ENCODE measurements at regions not wholly inside any gene's neighbourhood (a gene's known extent, or its start where the extent isn't known, plus 50 kb on each side); places are given as distances from the start of the nearest gene placed in this dataset.
"Not testable (repeated sequence)": the region's sequence is repeated elsewhere in the genome, so short reads cannot be mapped to it uniquely, and the experiment has no call there.

DNA sequence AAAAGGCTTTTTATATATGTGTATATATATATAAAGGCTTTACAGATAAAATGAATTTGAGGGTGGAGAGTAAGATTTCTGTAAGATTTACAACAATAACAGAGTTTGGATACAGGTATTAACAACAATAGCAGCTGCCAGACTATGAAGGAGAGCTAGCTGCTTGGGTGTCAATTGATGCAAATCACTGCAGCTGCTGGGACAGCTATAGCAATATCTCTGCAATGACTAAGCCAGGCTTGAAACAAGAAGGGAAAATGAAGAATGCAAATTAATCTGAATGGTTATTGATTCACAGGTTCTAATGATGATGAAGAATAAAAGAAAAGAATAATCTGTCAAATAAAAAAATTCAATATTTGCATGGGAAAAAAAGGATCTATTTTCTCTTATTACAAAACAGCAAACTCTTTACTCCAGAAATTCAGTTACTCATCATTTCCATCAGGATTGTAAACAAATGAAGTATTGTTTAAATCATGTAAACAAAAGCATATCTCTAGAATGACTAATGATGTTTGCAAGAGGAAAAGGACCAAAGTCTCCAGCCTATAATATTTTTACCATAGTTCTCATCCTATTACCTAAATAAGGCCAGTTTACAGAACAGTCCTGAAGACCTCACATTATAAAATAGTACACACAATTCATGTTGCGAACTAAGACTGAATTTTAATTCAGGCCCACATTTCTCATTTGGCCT, 219.0 kb downstream of the HTR1A start:
- no peak for DNase-seq (ENCODE audit: low read depth, low spot score)
- H3K4me3 ChIP-seq (ENCODE audit: low read length) = no peak overlapping the region

DNA sequence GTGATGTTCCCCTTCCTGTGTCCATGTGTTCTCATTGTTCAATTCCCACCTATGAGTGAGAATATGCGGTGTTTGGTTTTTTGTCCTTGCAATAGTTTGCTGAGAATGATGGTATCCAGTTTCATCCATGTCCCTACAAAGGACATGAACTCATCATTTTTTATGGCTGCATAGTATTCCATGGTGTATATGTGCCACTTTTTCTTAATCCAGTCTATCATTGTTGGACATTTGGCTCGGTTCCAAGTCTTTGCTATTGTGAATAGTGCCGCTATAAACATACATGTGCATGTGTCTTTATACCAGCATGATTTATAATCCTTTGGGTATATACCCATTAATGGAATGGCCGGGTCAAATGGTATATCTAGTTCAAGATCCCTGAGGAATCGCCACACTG, 229.4 kb downstream of the HTR1A start:
- DNase-seq (ENCODE audit: low read depth, low spot score); H3K4me3 ChIP-seq (ENCODE audit: low read length): not testable (repeated sequence)

DNA sequence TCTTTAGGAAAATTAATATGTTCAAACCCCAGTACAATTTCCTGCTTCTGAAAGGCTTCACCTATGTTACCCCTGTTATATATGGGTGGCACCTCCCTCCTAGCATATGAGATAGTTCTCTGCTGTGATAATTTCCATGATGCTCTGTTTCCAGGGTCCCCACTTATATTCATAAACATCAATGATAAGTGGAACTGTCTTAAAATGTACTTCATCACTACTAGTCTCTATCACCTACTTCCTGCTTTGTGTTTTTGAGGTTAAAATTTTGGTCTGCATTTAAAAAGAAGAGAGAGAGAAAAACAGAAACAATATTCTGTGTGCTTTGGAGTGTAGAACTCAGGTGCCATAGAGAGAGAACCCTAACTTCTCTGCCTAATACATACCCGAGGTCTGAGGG, 234.7 kb downstream of the HTR1A start:
- no peak for DNase-seq (ENCODE audit: low read depth, low spot score)
- H3K4me3 ChIP-seq (ENCODE audit: low read length) = no peak overlapping the region

DNA sequence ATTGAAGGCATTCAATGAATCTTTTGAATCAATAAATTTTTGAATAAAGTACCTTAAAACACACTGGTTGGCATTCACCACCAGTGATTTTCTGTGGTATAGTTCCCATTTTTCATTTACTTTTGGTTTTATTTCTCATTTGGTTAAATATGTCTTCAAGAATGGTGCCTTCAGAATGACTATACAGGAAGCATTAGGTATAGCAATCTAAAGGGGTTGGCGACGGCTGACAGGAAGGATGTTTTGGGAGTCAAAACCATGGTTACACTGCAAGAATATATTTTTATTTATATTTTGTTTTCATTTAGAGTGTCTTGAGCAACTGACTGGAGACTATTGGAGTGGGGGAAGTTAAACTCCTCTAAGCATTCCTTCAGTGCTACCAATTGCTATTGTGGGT, 235.7 kb downstream of the HTR1A start:
- DNase-seq (ENCODE audit: low read depth, low spot score) = no peak
- no peak overlapping the region for H3K4me3 ChIP-seq (ENCODE audit: low read length)

DNA sequence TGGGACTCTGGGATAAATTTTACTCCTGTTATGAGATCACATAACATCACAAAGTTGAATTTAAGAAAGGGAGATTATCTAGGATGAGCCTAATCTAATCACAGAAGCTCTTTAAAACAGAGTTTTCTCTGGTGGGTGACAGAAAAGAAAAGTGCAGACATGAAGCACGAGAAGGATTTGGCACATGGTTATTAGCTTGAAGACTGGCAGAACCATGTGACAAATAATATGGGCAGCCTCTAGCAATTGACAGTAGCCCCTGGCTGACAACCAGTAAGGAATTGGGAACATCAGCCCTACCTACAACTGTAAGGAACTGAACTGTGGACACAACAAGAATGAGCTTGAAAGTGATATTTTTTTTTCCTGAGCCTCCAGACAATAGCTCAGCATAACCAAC, 243.1 kb downstream of the HTR1A start:
- DNase-seq (ENCODE audit: low read depth, low spot score) = no peak
- H3K4me3 ChIP-seq (ENCODE audit: low read length) = no peak overlapping the region

DNA sequence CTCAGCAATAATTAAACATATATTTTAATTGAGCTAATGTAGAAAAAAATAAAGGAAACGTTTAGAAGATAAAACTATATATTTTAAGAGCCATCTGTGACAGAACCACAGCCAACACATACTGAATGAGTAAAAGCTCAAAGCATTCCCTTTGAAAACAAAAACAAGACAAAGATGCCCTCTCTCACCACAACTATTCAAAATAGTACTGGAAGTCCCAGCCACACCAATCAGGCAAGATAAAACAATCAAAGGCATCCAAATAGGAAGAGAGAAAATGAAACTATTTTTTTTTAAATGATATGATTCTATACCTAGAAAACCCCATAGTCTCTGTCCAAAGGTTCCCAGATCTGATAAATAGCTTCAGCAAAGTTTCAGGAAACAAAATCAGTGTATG, 262.0 kb downstream of the HTR1A start:
- no peak overlapping the region for H3K4me3 ChIP-seq (ENCODE audit: low read length)
- no peak for DNase-seq (ENCODE audit: low read depth, low spot score)

DNA sequence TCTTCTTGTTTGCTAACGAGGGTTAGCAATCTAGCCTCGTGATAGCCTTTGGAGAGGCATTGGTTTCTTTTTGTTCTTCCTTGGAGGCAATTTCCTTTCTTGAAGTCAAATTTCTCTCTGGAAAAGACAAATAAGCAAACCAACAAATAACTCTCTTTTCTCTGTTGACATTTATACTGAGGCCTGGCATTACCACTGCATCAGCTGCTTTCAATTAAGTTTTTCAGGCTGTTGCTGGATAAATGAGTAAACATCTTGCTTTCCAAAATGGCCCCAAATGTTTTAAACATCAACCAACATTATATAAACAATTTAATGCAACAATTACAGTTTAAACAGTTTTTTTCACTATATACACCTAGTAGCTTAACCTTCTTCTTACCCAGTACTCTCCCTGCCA, 264.4 kb downstream of the HTR1A start:
- no peak overlapping the region for H3K4me3 ChIP-seq (ENCODE audit: low read length)
- no peak for DNase-seq (ENCODE audit: low read depth, low spot score)

DNA sequence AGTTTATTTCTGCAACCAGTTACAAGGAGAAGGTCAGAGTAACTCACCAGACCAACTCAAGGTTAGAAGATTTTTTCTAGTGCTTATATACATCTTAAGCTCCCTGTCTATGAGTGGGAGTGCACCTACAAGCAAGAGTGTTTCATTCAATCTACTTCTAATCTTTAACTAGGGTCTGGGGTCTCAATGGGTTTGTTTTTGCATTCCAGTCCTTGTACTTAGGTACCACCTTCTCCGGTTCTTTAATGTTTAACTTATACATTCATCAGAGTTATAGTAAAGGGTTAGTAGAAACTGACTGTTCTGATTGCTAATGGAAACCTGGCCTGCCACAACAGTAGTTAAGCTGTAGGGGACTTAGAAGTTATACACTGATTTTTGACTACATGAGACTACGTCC, 271.7 kb downstream of the HTR1A start:
- DNase-seq (ENCODE audit: low read depth, low spot score) = no peak
- H3K4me3 ChIP-seq (ENCODE audit: low read length) = no peak overlapping the region

DNA sequence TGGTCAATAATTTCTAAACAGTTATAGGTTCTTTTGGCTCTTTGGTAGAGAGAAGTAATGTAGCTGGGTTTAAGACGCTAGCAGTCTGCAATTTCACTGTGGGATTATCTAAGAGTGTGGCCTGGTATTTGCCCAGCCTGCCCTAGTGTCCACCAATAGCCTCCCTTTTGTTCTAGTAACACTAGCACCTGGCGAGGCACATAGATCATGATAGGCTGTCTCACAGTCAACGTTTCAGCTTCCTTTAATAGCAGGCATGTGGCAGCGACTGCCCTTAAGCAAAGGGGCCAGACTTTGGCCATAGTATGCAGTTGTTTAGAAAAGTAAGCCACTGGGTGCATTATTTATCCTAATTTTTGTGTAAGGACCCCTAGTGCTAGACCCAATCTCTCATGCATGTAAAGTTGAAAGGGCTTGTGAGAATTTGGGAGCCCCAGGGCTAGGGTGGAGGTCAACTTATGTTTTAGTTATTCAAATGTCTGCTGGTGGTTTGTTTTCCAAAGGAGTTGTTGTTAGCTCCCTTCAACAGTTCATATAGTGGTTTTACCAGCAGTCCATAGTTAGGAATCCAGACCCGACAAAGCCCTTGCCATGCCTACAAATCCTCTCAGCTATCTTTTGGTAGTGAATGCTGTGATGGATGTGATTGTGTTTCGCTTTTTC, 274.3 kb downstream of the HTR1A start:
- no peak overlapping the region for H3K4me3 ChIP-seq (ENCODE audit: low read length)
- no peak for DNase-seq (ENCODE audit: low read depth, low spot score)

DNA sequence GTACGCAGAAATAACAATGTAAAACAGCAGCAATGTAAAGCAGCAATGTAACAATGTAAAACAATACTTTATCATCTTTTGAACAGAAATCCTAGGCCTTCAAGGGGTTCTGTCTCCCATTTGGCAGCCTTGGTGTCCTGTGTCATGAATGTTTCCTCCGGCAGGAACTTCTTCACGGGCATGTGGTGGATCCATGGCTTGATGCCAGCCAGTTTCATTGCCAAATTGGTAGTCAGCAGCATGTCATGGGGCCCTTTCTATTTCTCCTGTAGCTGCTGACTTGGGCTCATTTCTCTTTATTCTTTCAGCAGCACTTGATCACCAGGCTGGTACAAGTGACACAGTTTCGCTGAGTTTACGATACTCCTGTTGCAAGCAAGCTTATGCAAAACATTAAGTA, 275.3 kb downstream of the HTR1A start:
- no peak overlapping the region for H3K4me3 ChIP-seq (ENCODE audit: low read length)
- no peak for DNase-seq (ENCODE audit: low read depth, low spot score)

DNA sequence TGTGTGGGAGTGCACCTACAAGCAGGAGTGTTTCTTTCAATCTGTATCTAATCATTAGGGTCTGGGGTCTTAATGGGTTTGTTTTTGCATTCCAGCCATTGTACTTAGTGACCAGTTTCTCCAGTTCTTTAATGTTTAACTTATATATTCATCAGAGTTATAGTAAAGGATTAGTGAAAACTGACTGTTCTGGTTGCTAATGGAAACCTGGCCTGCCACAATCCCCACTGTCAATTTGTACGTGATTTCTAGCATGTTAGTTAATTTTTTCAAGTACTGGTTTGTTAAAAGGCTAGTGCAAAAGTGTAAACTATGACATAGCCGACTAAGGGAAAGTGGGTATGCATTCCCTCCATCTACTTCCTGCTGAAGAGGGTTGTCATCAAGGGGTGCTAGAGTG, 276.1 kb downstream of the HTR1A start:
- DNase-seq (ENCODE audit: low read depth, low spot score) = no peak
- no peak overlapping the region for H3K4me3 ChIP-seq (ENCODE audit: low read length)

DNA sequence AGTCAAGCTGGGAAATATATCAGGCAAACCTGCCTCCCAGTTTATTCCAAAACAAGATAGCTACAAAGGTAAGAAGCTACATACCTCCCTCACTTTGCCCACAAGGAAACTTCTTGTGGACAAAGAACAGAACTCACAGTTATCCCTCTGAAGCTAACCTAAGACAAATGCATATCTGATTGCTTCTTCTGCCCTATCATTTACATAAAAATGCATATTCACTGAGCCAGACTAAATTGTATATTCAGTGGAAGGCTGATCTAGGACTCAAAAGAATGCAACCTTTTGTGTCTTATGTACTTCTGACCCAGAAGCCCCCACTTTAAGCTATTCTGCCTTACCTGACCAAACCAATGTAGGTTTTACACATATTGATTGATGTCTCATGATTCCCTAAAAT, 276.8 kb downstream of the HTR1A start:
- DNase-seq (ENCODE audit: low read depth, low spot score) = no peak
- H3K4me3 ChIP-seq (ENCODE audit: low read length) = no peak overlapping the region

DNA sequence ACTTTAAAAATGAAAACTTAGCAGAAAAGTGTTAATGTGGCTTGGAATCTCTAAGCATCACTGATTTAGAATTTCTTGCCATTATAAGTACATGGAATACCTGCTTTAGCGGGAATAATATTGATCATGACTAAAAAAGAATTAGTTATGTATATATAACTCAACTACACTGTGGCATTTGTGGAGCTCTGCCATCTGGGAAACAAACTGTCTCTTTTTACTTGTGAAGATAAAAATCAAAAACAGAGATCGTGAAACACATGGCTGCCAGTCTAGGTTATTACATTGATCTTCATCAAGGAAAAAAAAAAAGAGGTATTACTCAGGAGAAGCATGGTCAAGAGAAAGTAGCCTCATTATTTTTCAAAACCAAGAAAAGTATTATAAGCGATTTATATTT, 287.4 kb downstream of the HTR1A start:
- DNase-seq (ENCODE audit: low read depth, low spot score) = no peak
- no peak overlapping the region for H3K4me3 ChIP-seq (ENCODE audit: low read length)

DNA sequence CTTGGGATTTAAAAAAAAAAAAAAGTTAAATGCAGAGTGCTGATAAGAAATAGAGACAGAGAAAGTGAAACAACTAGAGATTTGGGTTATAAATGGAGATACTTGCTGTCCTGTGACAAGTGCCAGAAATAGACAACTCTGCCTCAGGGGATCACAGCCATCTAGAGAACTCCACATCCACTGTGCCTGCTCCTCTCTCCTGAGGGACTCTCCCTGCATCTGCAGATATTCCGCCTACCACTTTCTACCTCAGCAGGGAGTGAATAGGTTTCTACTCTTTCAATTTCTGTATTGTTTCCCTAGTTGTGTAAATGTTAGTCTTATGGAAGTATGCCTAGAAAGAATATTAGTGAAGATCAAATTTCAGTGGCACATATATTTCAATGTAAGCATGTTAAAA, 307.2 kb downstream of the HTR1A start:
- no peak for DNase-seq (ENCODE audit: low read depth, low spot score)
- no peak overlapping the region for H3K4me3 ChIP-seq (ENCODE audit: low read length)

DNA sequence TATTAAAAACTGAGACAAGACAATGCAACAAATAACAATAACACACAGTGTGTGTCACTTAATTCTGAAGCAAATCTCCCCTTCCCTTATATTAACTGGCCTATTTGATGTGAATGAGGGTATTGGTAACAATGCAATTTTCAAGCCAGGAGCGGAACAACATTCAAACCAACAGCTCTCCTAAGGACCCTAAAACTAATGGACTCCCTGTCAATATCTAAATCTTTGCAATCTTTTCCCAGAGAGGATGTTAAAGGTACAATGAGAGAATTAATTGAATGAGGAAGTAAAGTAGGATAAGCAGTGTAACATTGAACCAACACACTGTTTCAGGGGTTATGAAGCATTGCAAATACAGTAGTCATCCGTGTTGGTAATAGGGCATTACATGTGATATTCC, 311.7 kb downstream of the HTR1A start:
- no peak overlapping the region for H3K4me3 ChIP-seq (ENCODE audit: low read length)
- DNase-seq (ENCODE audit: low read depth, low spot score) = no peak

DNA sequence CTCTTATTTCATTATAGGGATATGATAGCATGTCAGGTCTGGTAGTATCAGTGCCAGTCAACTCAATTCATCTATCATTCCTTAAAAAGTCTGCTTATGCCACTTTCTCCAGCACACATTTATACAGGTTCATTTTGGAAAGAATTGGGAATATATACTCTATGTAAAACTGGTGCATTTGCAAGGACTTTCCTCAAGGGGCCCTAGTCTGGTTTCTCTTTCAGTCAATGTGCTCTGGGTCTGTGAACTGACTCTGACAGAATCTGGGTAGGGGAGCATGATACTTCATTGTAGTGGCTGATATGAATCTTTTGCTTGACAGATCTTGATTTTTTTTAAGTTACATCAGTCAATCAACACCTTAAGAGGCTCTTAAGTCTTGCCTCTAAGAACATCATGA, 313.9 kb downstream of the HTR1A start:
- no peak overlapping the region for H3K4me3 ChIP-seq (ENCODE audit: low read length)

DNA sequence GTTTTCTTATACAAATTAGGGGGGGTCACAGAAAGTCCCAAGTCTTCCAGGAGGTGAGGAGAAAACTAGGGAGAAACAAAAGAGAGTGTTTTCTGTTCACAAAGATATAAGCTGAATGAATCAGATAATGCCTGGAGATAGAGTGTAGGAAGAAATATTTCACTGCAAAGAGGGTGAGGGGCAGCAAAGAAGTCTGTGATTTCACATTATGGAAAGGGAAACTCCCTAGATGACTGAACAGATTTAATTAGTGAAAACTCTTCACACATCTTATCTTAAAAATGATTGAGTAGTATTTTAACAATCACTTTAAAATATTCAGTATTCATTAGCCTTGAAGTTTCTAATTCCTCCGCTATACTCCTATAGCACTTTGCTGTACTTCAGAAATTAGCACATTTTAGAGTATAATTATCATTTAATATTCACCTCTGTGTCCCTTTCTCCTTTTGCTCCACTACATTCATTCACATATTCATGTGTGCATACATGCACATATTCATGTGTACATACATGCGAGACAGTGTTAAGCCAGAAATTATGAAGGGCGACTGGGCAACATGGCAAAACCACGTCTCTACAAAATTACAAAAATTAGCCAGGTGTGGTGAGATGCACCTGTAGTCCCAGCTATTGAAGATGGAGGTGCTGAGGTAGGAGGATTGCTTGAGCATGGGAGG, 332.2 kb downstream of the HTR1A start:
- no peak overlapping the region for H3K4me3 ChIP-seq (ENCODE audit: low read length)
- DNase-seq (ENCODE audit: low read depth, low spot score) = no peak

More for the DNA sequence above, 313.9 kb downstream of the HTR1A start:
- no peak for DNase-seq (ENCODE audit: low read depth, low spot score)

DNA sequence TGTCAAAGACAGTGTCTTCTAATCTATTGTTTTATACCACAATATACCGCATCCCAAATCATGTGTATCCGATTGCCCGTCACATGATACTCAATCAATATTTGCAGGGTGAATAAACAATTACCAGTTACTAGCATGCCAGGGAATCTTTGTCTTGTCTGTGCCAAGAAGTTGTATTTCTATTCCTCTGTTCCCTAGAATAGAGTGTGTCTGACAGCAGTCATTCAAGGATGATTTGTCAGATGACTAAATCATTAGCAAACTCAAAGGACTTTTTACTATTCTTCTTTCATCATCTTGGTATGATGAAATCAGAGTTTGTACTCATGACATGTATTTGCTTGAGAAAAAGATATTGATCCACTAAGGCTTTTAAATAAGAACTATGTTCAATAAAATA, 348.8 kb downstream of the HTR1A start:
- DNase-seq (ENCODE audit: low read depth, low spot score) = no peak
- H3K4me3 ChIP-seq (ENCODE audit: low read length) = no peak overlapping the region

DNA sequence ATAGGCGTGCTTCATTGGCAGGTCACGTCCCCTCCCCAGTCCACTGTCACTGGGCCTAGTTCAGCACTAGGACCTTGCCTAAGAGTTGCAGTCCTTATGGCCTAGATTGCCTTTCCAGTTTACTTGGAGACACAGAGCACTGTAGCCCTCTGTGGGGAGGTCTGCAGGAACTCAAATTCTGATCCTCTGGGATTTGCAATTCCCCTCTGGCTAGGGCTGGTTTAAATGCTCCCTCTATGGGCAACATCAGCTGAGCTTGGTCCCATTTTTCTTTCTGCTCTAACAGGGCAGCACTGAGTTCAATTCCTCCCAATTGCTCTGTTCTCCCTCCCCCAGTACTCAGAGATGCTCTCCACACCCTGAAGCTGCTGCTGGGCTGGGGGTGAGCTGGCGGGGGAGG, 358.2 kb downstream of the HTR1A start:
- no peak for DNase-seq (ENCODE audit: low read depth, low spot score)
- H3K4me3 ChIP-seq (ENCODE audit: low read length) = no peak overlapping the region

DNA sequence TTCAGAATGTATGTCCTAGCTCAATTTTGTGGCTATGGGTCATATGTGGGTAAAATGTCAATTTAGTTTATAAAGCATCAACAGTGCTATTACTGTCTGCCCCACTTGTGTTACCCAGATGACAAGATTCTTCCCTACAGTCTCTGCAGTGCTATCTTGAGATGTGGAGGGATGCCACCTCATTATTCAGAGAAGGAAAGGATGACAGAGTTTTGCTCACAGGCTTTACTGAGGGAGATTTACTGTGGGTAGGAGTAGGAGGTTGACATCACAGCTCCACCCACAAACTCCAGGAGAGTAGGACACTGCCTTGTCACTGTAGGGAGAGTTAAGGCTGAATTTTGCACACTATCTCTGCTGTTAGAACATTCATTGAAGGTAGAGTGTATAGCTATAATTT, 359.3 kb downstream of the HTR1A start:
- no peak for DNase-seq (ENCODE audit: low read depth, low spot score)
- no peak overlapping the region for H3K4me3 ChIP-seq (ENCODE audit: low read length)

DNA sequence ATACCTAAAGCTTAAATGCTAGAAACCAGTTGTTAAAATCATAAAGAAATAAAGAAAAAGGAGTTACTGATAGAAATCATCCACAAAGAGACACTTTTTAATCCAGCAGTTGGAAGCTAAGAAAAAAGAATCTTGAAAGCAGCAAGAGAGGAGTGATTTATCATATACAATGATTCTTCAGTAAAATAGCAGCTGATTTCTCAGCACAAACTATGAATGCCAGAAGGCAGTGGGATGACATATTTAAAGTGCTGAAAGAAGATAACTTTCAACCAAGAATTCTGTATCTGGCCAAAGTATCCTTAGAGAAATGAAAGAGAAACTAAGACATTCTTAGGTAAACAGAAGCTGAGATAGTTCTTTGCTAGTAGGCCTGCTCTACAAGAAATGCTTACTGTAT, 366.0 kb downstream of the HTR1A start:
- no peak overlapping the region for H3K4me3 ChIP-seq (ENCODE audit: low read length)
- DNase-seq (ENCODE audit: low read depth, low spot score) = no peak

All from Jurkat, Clone E6-1 (cell line).